GM23338 (cell line): ENCODE measurements at regions not wholly inside any gene's neighbourhood (a gene's known extent, or its start where the extent isn't known, plus 50 kb on each side); places are given as distances from the start of the nearest gene placed in this dataset.

Experiments
- ATAC-seq: fragments of 200-7000 bp; cut with Tn5 transposase; 3 replicates; pipeline ENCODE4 v1.9.1; 2020
- DNase-seq: peaks from one replicate; pipeline ENCODE4 v3.0.0-alpha.2; 2015; ENCODE audit warnings: low spot score
- H2AFZ ChIP-seq: fragments of 200-600 bp; sonication (generic); 2 replicates; pipeline ENCODE4 v1.8.0; 2016; ENCODE audit warnings: antibody characterized with exemption, mild to moderate bottlenecking, moderate library complexity
- H3F3A ChIP-seq: fragments of 200-600 bp; sonication (generic); replicated peaks from 2 replicates; pipeline ENCODE4 v1.8.0; 2017; ENCODE audit warnings: antibody characterized with exemption, mixed run types, low read depth
- H3K27ac ChIP-seq: fragments of 200-600 bp; sonication (generic); 2 replicates; pipeline ENCODE4 v1.6.1; 2016; ENCODE audit warnings: low read depth
- H3K27me3 ChIP-seq: fragments of 200-600 bp; sonication (generic); 2 replicates; pipeline ENCODE4 v1.8.0; 2016; ENCODE audit warnings: mild to moderate bottlenecking, mixed run types, moderate library complexity; ENCODE audit not compliant: insufficient read depth
- H3K36me3 ChIP-seq: fragments of 200-600 bp; sonication (generic); 2 replicates; pipeline ENCODE4 v1.8.0; 2016; ENCODE audit warnings: mild to moderate bottlenecking; ENCODE audit not compliant: insufficient read depth
- H3K4me1 ChIP-seq: fragments of 200-600 bp; sonication (generic); 2 replicates; pipeline ENCODE4 v1.8.0; 2016; ENCODE audit warnings: mild to moderate bottlenecking, moderate library complexity; ENCODE audit not compliant: insufficient read depth
- H3K4me2 ChIP-seq: fragments of 200-600 bp; sonication (generic); 2 replicates; pipeline ENCODE4 v1.7.1; 2017; ENCODE audit warnings: mixed run types
- H3K4me3 ChIP-seq: fragments of 200-600 bp; sonication (generic); 2 replicates; pipeline ENCODE4 v1.6.1; 2016; ENCODE audit warnings: mixed run types
- H3K79me2 ChIP-seq: fragments of 200-600 bp; sonication (generic); replicated peaks from 2 replicates; pipeline ENCODE4 v1.8.0; 2017; ENCODE audit warnings: mild to moderate bottlenecking; ENCODE audit not compliant: insufficient read depth
- H3K9me2 ChIP-seq: fragments of 200-600 bp; sonication (generic); 2 replicates; pipeline ENCODE4 v1.8.0; 2017; ENCODE audit not compliant: insufficient read depth
- H4K20me1 ChIP-seq: fragments of 200-600 bp; sonication (generic); replicated peaks from 2 replicates; pipeline ENCODE4 v1.8.0; 2017; ENCODE audit warnings: mild to moderate bottlenecking; ENCODE audit not compliant: insufficient read depth
- H3K27ac Mint-ChIP-seq: 2 replicates; pipeline ENCODE4 v1.8.0; 2020; ENCODE audit warnings: inconsistent platforms, mild to moderate bottlenecking, moderate library complexity, mixed read lengths
- H3K27me3 Mint-ChIP-seq: 3 replicates; pipeline ENCODE4 v1.8.0; 2022; ENCODE audit warnings: low read depth, mild to moderate bottlenecking, moderate library complexity, mixed read lengths, inconsistent platforms; ENCODE audit not compliant: insufficient read depth, poor library complexity
- H3K36me3 Mint-ChIP-seq: 3 replicates; pipeline ENCODE4 v1.8.0; 2021; ENCODE audit warnings: low read depth, mild to moderate bottlenecking, inconsistent platforms, moderate library complexity, mixed read lengths
- H3K4me1 Mint-ChIP-seq: 3 replicates; pipeline ENCODE4 v1.8.0; 2020; ENCODE audit warnings: mild to moderate bottlenecking, inconsistent platforms, mixed read lengths
- H3K4me3 Mint-ChIP-seq: 3 replicates; pipeline ENCODE4 v1.8.0; 2021; ENCODE audit warnings: moderate library complexity, mild to moderate bottlenecking, inconsistent platforms, mixed read lengths
- H3K9me3 Mint-ChIP-seq: 3 replicates; pipeline ENCODE4 v1.8.0; 2020; ENCODE audit warnings: moderate library complexity, mild to moderate bottlenecking, inconsistent platforms, mixed read lengths
- EZH2 ChIP-seq: fragments of 200-600 bp; sonication (generic); IDR thresholded peaks from one replicate; pipeline ENCODE4 v1.8.0; 2017; ENCODE audit warnings: antibody characterized with exemption, mild to moderate bottlenecking, low read depth; ENCODE audit not compliant: unreplicated experiment
- EZH2phosphoT487 ChIP-seq: fragments of 200-600 bp; sonication (generic); IDR thresholded peaks from one replicate; pipeline ENCODE4 v1.8.1; 2018; ENCODE audit warnings: antibody characterized with exemption; ENCODE audit not compliant: unreplicated experiment
- JUNB ChIP-seq: IDR thresholded peaks from one replicate; pipeline ENCODE4 v1.6.1; 2016; ENCODE audit warnings: antibody characterized with exemption; ENCODE audit not compliant: unreplicated experiment
- NANOG ChIP-seq: IDR thresholded peaks from 2 replicates; pipeline ENCODE4 v1.6.1; 2016; ENCODE audit warnings: antibody characterized with exemption, borderline replicate concordance
- POLR2AphosphoS5 ChIP-seq: IDR thresholded peaks from 2 replicates; pipeline ENCODE4 v1.6.1; 2016; ENCODE audit warnings: antibody characterized with exemption, low read depth
- REST ChIP-seq: IDR thresholded peaks from one replicate; pipeline ENCODE4 v1.6.1; 2018; ENCODE audit warnings: antibody characterized with exemption; ENCODE audit not compliant: unreplicated experiment
- STAT1 ChIP-seq: IDR thresholded peaks from one replicate; pipeline ENCODE4 v1.6.1; 2016; ENCODE audit warnings: antibody characterized with exemption; ENCODE audit not compliant: unreplicated experiment
- ZNF114 ChIP-seq: fragments of 250-450 bp; sonication (Bioruptor Pico); IDR thresholded peaks from 2 replicates; pipeline ENCODE4 v1.5.0; 2020; ENCODE audit warnings: mild to moderate bottlenecking, moderate library complexity
- ZNF331 ChIP-seq: fragments of 250-450 bp; sonication (Bioruptor Pico); IDR thresholded peaks from 2 replicates; pipeline ENCODE4 v1.5.0; 2020; ENCODE audit warnings: low read depth, mild to moderate bottlenecking, moderate library complexity
- TF ChIP-seq, protein P1 (sequence below), 2 experiments: fragments of 200-600 bp in 1 of 2; sonication (generic) in 1 of 2; conservative IDR thresholded peaks; 2 replicates each; pipeline versions ENCODE4 v1.5.1 to v1.6.1; 2016 to 2017; ENCODE audit warnings: antibody characterized with exemption in 2 of 2, low read depth in 2 of 2, mild to moderate bottlenecking in 2 of 2, moderate library complexity in 1 of 2
- TF ChIP-seq, protein P2 (sequence below): IDR thresholded peaks from 2 replicates; pipeline ENCODE4 v1.6.1; 2016; ENCODE audit warnings: antibody characterized with exemption

GRCh38 chr5:96335873-96336272 lies 97.2 kb downstream of the PCSK1 start:
- Mint-ChIP-seq H3K9me3 (no peaks in the 10 kb centered on the region), H3K4me3 (no peak overlapping the region), H3K36me3 (no peaks in the 10 kb centered on the region), H3K4me1 (peaks cover 11% of the 10 kb centered on the region; the same call in 2 of the 3 replicates), H3K27ac (no peak overlapping the region), H3K27me3 (no peaks in the 10 kb centered on the region)
- Histone ChIP-seq H3K27me3 (no peaks in the 10 kb centered on the region), H3K4me3 (no peak overlapping the region), H3K4me1 (peaks cover 13% of the 10 kb centered on the region), H3K27ac (no peak overlapping the region), H2AFZ (peak overlapping the region; percentile 53; the same call in 1 of the 2 replicates), H4K20me1 (no peaks in the 10 kb centered on the region), H3K79me2 (no peaks in the 10 kb centered on the region), H3K9me2 (no peaks in the 10 kb centered on the region), H3F3A (no peaks in the 10 kb centered on the region), H3K36me3 (no peaks in the 10 kb centered on the region), H3K4me2 (peak overlapping the region; percentile 55)
- ATAC-seq (peak; percentile 66), DNase-seq (peak; percentile 20)
- TF ChIP-seq EZH2 (no peak), EZH2phosphoT487 (no peak), REST (no peak), NANOG (no peak), STAT1 (no peak), POLR2AphosphoS5 (no peak)
- TF ChIP-seq, protein P1, sequence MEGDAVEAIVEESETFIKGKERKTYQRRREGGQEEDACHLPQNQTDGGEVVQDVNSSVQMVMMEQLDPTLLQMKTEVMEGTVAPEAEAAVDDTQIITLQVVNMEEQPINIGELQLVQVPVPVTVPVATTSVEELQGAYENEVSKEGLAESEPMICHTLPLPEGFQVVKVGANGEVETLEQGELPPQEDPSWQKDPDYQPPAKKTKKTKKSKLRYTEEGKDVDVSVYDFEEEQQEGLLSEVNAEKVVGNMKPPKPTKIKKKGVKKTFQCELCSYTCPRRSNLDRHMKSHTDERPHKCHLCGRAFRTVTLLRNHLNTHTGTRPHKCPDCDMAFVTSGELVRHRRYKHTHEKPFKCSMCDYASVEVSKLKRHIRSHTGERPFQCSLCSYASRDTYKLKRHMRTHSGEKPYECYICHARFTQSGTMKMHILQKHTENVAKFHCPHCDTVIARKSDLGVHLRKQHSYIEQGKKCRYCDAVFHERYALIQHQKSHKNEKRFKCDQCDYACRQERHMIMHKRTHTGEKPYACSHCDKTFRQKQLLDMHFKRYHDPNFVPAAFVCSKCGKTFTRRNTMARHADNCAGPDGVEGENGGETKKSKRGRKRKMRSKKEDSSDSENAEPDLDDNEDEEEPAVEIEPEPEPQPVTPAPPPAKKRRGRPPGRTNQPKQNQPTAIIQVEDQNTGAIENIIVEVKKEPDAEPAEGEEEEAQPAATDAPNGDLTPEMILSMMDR (conservative IDR thresholded peaks at IDR 0.05; ENCODE audit: low read depth in 2 of 2): no peak

DNA sequence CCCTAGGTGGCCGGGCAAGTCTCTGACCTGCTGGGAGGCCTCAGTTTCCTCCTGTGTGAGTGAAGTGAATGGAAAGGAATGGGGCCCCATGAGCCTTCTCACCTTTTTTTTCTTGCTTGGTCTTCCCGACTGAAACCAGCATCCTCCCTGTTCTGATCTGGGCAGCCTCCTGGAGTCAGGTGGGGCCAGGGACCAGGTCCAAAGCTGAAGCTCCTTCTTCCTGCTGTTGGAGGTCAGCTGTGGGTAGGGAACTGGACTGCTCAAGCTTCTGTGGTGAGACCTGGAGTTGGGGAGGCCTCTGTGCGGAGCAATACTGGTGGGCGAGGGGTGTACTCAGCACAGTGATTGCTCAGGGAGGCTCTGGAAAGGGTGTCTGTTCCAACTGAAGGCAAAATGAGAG lies 99.7 kb downstream of the PCSK1 start:
- no peak overlapping the region for H3K27ac ChIP-seq
- no peaks in the 10 kb centered on the region for H4K20me1 ChIP-seq
- H3K27me3 ChIP-seq: no peaks in the 10 kb centered on the region
- DNase-seq: no peak
- no peak overlapping the region for H3K4me2 ChIP-seq
- no peaks in the 10 kb centered on the region for H3F3A ChIP-seq
- H3K36me3 Mint-ChIP-seq: no peaks in the 10 kb centered on the region
- H3K4me3 ChIP-seq: no peak overlapping the region
- no peaks in the 10 kb centered on the region for H3K9me2 ChIP-seq
- H3K4me1 Mint-ChIP-seq: peaks cover 6% of the 10 kb centered on the region; the same call in 1 of the 3 replicates
- no peaks in the 10 kb centered on the region for H3K36me3 ChIP-seq
- peaks cover 13% of the 10 kb centered on the region for H3K4me1 ChIP-seq
- no peak overlapping the region for H3K27ac Mint-ChIP-seq
- ATAC-seq: no peak
- H3K4me3 Mint-ChIP-seq: no peak overlapping the region
- H3K27me3 Mint-ChIP-seq: no peaks in the 10 kb centered on the region
- no peak overlapping the region; the same call in 1 of the 2 replicates for H2AFZ ChIP-seq
- no peaks in the 10 kb centered on the region for H3K9me3 Mint-ChIP-seq
- no peaks in the 10 kb centered on the region for H3K79me2 ChIP-seq
- TF ChIP-seq JUNB (no peak), POLR2AphosphoS5 (no peak), NANOG (no peak), EZH2phosphoT487 (no peak), REST (no peak), EZH2 (no peak), STAT1 (no peak), ZNF331 (CRISPR knock-in tag) (no peak), ZNF114 (CRISPR knock-in tag) (no peak)
- TF ChIP-seq, protein P2, sequence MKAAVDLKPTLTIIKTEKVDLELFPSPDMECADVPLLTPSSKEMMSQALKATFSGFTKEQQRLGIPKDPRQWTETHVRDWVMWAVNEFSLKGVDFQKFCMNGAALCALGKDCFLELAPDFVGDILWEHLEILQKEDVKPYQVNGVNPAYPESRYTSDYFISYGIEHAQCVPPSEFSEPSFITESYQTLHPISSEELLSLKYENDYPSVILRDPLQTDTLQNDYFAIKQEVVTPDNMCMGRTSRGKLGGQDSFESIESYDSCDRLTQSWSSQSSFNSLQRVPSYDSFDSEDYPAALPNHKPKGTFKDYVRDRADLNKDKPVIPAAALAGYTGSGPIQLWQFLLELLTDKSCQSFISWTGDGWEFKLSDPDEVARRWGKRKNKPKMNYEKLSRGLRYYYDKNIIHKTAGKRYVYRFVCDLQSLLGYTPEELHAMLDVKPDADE: no peak
- TF ChIP-seq, protein P1 (conservative IDR thresholded peaks at IDR 0.05; ENCODE audit: low read depth in 2 of 2): no peak
